Stimulated activated CD4-positive, alpha-beta T cell treated with anti-CD3 and anti-CD28 coated beads, Interleukin-4, amount 100 ng/mL, for 4 hours (primary cell): ENCODE measurements at regions not wholly inside any gene's neighbourhood (a gene's known extent, or its start where the extent isn't known, plus 50 kb on each side); places are given as distances from the start of the nearest gene placed in this dataset.

Source experiments
- DNase-seq, 2 experiments: peaks; one replicate each; pipeline ENCODE4 v3.0.0-alpha.2; 2020

DNA sequence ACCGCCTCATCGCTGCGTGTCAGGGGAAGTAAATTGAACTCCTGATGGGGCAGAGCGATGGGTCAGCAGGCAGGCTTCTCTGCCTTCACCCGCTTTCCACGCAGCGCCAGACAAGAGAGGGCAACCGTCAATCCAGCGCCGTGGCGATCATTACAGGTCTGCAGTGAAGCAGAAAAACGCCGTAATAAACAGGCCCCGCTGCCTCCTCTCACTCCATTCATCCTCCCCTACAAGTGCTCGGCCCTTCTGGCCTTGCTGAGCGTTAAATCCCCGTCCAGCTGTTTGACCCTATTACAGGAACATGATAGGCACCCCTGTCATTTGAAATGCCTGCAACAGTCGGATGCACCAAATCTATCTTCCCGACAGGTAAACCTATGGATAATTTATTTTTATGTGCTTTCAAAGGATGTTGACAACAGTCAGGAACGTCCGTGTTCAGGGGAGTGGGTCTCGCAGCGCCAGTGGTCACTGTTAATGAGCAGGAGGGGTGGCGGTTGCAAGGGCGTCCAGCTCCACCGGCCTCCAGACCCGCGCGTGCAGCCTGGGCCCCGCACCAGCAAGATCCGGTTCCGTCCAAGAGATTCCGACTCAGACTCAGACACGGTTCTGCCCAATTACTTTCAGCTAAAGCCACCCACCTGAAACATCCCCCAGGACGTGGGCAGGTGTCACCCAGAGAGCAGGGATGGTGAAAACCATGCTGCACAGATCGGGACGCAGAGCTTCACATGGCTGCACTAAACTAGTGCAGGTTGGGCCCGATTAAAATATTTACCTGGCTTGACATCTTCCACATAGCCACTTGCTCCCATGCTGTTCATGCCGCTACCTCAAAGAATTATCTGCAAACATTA, 508.0 kb upstream of the MGMT start:
- DNase-seq: no peak

DNA sequence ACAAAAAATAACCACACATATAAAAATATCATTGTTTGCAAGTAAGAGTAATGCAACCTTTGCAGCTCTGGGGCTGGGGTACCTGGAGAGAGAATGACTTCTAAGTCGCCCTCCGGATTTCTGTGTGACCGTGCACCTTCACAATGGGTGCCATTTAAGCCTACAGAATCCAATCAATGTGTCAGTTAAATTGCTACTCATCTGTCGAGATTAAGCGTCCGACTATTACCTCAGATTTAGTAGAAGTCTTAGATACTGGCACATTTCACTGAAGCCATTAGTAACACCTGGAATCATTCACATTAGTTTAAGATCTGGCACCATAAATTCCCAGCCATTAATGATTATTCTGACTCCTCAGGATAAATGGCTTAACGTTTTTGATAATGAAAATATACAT, 507.3 kb upstream of the MGMT start:
- no peak for DNase-seq

DNA sequence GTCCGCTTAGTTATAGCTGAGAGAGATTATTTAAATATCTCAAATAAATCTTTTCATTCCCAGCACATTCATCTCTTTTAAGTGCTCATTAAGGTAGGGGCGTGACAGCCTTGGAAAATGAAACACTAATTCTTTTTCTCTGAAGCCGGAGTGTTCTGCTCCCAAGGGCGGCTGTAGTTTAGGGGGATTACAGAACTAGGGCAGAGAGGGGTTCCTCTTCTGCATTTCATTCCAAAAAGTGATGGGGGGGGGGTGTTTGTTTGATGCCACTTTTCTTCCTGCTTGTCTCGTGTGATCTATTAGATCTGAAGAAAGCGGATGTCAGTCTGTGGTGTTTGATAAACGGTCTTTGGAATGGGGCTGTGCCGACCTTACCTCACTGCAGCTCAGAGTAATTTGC, 506.5 kb upstream of the MGMT start:
- no peak for DNase-seq

DNA sequence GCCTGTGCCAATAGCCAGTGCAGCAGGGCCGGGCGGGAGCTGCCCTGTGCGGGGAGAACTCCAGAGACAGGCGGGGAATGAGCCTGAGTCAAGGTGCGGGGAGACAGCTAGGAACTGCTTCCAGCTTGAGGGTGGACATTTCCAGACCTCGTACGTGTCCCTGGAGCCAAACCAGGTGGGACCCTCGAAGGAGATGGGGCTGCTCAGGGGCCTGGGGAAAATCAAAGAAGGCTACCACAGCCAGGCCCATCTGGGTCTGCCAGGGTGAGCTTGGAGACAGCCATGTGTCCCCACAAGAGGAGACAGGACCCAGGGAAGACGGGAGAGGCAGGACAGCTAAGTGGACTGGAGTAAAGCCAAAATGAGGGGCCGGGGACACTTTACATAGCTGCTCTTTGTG, 504.9 kb upstream of the MGMT start:
- no peak for DNase-seq

DNA sequence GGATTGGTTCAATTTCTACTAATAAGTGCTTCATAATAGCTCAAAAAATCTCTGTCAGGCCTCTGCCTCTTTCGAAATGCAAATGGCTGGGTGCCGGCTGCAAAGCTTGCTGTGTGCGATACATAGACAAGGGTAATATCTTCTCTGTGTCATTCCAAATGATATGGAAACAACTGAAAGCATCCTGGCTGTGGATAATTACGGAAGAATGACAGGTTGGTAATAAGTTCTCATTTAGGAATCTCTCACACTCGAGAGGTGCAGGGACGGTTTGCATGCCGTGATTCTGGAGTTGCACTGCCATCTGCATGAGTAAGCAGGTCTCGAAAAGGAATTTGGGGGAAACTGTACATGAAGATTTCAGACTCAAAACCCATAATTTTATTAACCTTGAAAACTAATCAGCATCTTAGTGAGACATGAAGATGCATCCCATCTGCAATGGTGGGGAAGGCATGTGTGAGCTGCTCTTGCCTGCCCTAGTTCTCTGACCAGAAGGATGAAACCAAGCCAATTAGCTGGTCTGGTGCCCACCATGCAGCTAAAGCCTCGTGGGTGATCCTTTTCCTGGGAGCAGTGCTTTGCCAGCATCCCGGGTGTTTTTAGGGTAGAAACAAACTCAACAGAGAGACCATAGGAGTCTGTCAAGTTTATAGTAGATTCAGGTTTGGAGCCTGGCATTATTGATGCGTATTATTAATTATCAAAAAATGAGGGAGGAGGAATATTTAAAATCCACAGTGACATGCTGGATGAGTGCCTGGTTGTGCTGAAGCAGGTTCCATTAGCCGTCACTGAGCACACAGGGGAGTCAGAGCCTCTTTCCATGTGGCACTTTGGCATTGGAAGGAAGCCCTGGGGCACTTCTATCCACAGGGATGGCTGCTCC, 503.6 kb upstream of the MGMT start:
- DNase-seq: no peak

DNA sequence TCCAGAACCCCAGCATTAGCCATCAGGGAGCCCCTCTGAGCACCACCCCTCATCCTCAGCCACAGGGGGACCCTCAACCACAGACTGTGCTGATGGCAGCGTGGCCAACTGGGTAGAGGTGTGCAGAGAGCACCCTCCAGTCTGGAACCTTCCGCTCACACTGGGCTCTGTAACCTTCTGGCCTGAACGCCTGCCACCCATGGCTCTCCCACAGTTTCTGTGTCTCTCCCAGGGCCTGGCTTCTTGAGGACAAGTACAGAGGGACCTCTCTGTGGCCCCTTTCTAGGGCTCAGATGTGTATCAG, 503.0 kb upstream of the MGMT start:
- DNase-seq: no peak

DNA sequence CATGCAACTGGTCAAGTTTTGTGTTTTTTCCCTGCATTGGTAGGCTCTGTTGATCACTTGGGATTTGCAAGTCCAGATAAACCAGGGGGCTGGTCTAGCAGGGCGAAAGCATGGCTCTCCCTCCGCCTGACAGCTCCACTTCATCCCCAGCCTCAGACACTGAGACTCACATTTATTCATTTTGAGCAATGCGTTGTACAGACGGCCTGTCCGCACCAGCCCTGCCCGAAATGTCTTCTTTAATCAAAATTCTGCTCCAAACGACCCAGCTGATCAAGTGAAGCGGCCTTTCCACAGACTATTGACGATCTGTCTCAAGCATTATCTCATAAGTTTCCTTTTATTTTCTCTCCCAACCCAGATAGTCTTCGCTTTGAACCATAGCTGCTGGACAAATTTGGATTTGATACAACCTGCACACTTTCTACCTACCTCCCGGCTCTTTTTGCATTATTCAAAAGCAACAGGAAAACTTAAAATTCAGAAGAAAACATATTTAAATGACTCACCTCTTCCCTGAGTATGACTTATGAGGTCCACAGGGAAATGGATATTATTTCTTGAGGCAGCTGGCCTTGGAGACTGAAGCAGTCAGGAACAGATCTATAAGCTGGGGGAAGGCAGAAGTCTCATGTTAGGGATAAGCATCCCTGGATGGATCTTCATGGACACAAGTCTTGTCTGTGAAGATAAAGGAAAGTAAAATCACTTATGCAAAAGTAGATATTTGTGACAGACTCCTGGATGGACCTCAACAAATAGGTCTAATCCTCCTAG, 498.9 kb upstream of the MGMT start:
- no peak for DNase-seq

DNA sequence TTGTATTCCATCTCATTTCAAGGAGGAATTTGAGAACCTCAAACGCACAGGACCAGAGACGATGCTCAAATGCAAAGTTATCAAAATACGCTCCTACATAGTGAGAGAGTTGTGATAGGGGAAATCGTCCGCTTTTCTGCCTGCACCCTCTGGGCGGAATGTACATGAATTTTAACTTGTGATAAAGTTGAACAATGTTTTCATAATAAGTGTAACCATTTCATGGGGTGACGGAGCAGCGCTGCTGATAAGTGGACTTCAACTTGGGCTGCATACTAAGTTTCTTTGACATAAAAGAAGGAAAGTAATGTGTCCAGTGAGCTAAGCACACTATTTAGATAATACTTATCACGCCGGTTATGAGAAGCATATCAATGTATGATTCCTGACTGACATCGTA, 497.5 kb upstream of the MGMT start:
- DNase-seq: no peak

DNA sequence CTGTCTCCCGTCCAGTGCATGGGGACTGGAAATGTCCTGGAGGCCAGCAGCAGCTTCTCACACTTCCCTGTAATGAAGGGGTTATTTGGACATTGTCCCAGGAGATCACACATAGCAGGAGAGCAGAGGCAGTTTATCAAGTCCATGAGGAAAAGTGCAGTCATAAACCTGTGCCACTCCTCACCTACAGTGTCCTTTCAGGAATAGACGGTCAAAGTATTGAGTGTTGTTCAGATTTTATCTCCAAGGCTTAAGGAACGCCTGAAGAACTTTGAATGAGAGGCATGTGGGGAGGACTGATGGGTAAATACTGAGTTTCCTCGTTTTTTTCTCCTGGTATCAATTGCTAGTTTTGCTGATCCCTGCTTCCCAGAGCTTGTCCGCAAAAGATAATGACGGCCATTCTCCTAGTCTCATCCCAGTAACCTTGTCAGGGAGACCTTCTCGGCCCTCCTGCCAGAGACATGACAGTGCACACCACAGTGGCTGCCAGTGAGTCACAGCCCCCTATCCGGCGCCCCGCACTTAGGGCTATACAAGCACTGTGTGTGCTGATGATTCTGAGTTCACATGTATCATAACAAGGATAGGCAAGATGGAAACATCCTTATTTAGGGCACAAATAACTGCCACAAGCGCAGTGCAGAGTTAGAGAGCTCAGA, 495.5 kb upstream of the MGMT start:
- DNase-seq: no peak

DNA sequence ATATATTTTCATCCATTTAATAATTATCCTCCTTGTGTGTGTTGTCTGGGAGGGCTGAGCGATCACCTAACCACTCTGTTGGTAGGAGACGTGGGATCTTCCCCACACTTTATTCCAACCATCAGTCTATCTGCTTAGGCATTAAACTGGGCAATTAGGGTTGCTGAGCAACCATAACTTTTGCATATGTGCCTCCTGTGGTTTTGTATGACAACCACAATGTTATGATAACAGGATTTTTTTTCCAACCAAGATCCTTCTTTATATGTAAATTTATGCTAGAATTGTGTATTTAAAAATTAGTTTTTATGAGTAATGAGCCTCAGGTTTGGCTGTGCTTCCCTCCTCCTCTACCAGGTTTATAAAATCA, 495.0 kb upstream of the MGMT start:
- no peak for DNase-seq

DNA sequence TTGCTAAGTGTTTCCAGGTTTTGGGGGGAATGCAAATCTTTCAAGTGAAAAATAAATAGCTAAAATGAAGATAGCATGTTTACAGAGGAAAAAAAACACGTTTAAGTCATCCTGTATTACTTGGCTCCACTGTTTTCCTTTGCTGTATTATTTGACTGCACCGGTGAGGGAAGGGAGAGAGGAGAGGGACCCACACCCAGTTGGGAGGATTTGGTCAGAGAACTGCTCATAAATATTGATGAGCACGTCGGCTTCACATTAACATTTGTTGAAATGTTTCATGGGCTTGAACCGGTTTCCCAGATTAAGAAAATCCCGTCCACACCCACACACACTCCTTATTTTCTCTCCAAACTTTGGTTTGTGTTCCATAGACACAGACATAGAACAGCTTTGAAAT, 493.8 kb upstream of the MGMT start:
- no peak for DNase-seq

DNA sequence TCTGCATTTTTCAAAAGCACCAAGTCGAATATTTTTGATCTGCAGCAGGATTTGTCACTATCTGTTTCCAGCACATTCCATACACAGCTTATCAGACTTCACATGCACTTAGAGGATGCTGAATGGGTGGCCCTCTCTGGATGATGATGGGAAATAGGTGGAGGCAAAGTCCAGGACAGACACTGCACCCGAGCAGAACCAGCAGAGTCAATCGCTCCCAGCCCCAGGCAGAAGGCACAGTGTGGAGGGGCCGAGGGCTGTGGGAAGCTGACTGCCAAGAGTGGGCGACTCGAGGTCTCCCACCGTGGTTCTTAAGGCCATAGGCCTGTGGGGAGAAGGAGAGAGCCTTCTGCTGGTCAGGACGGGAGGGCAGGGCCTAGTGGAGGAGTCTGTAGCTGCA, 490.2 kb upstream of the MGMT start:
- DNase-seq: no peak

DNA sequence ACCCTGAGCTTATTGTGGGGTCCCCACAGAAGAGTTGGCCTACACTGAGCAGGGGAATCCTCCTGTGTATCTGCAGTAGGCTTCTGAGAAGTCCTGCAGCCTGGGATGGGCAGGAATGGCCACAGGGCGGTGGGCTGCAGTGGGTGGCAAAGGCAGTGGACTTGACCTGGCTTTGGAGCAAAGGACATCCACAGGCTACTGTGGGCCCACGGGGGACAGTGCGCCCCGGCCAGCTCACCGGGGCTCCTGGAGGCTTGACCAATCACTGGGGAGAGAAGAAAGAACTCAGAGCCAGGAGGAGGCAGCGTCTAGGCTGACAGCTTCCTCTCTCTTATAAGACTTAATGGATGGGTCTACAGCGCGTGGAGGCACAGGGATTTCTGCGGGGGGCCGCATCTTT, 488.8 kb upstream of the MGMT start:
- DNase-seq: no peak

DNA sequence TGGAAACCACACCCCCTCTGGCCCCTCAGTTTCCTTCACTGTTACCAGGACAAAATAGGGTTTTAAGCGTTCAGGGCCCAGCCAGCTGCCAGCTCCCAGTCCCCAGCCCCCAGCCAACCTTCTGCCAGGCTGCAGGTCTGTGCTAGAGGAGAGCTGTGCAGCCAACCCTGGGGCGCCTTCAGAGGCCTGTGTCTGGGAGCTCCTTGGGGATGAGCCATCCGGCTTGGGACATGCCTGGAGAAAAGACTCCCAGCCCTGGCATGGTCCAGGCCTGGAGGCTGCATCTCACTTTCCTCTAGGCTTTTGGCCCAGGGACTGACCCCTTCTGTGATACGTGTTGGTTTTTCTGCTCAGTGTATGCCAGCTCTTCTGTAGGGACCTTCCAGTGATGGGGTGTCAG, 487.6 kb upstream of the MGMT start:
- no peak for DNase-seq

DNA sequence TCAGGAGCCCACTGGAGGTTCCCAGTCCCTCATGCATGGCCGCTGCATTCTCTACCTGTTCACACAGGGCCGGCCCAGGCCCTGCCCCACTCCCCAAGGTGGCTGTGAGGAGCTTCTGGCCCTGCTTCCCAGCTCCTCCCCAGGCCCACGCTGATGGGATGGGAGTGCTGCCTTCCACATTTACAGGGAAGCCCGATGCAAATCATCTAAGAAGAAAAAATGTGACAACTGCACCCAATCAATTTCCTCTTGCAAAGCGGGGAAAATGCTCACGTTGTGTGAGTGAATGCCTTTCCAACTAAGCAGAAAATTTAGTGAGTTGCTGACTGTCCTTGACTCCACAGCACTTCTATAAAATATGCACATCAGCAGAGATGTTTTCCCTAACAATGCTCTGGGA, 485.8 kb upstream of the MGMT start:
- no peak for DNase-seq

DNA sequence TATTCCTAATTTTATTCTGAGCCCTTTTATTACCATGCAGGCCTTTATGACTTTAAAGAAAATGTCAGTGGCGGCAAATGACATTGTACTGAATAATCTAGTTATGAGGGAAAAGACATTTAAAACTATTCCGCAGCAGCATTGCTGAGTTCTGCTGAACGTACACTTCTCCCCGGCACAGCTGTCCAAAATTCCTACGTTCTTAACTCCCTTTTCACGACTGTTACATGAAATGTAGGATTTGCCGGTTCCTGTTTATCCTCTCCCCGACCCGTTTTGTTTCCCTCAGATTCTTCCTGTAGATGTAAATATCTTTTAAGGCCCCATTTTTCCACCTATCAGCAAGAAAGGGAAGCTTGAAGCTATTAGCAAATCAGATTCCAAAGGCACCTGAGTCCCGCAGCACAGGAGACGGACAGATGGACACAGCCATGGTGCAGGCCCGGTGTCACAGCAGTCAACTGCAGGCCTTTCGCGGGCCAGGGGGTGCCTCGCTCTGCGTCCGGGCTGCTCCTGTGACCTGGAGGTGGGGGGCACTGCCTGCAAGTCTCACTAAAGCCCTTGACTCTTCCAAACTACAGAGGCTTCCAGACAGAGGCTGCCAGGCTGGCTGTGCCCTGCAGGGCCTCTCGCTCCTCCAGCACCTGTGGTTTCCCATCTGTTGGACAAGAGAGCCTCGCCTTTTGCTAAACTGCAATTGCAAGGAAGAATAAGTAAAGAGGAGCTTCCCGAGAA, 485.0 kb upstream of the MGMT start:
- no peak for DNase-seq

DNA sequence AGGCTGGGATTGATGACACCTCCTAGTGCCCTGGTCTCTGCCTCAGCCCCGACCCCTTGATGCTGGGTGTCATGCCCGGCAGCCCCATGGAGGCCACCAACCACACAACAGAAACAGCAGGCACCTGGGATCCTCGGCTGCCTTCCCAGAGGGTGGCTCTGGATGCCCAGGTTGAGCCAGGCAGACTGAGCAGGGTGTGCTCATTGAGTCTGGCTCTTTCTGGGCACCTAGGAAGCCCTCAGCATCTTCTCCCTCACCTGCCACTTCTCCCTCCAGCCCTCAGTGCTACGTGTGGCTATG, 484.5 kb upstream of the MGMT start:
- DNase-seq: no peak

DNA sequence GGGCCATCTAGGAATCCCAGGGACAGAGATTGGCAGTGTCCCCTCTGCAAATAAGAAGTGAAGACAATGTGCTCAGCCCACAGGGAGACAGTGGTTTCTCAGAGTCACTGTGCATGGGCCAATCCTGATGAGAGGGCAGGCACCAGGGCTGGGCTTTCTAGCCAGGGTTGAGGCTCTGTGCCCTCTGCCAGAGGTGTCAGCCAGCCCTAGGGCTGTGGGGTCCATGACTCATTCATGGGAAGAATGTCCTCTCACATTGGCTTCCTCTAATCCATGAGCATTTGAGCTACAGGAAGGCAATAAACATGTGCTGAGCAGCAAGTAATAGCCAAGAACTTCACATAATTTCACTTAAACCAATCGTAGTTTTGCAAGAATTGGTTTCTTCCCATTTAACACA, 482.0 kb upstream of the MGMT start:
- DNase-seq: no peak

DNA sequence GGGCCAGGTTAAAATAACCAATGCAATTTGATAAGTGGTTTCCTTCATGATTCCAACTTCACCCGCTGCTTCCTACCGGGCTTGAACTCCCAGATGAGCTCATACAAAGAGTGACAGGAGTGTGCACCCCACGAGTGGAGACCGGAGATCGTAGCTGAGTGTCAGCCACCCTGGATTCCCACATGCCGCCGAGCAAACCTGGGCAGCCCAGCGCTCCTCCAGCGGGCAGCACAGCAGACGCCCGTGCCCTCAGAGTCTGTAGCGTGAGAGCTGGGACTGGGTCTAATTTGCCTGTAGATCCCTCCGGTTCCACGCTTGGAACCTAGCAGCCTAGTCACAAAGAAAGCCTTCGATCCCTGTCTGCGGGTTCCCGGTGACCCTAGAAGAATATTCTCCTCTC, 476.1 kb upstream of the MGMT start:
- DNase-seq: no peak

DNA sequence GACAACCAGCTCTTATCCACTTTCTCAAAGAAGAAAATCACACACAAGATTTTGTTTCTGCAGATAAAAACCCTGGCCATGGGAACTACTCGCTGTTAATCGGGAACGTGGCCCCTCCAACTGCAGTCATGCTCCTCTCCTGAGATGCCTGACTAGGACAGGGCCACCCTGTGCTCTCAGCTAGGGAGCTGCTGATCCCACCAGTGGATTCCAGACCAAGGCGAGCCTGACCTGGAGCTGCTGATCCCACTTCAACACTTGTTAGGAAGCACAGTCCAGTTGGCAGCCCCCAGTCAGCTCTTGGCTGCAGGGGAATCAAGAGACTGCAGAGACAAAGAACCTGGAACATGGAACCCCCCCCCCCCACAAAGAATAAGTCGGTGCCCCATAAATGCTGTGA, 474.3 kb upstream of the MGMT start:
- no peak for DNase-seq

DNA sequence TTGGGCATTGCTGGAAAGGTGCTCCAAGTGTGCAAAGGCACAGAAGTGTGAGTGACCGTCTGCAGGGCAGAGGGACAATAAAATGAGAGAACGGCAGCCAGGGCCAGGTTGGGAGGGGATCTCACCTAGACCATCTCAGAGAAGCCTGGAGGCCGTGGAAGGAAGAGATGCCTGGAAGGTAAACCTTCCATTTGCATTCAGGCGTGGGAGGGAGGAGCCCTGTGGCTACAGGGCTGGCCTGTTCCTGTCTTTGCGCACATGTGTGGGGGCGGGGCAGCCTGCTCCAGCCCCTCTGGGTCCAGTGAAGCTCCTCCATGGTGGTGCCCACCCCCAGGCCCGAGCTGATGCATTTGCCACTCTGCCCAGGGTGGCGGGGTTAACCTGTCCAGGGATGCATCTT, 473.6 kb upstream of the MGMT start:
- DNase-seq: no peak

DNA sequence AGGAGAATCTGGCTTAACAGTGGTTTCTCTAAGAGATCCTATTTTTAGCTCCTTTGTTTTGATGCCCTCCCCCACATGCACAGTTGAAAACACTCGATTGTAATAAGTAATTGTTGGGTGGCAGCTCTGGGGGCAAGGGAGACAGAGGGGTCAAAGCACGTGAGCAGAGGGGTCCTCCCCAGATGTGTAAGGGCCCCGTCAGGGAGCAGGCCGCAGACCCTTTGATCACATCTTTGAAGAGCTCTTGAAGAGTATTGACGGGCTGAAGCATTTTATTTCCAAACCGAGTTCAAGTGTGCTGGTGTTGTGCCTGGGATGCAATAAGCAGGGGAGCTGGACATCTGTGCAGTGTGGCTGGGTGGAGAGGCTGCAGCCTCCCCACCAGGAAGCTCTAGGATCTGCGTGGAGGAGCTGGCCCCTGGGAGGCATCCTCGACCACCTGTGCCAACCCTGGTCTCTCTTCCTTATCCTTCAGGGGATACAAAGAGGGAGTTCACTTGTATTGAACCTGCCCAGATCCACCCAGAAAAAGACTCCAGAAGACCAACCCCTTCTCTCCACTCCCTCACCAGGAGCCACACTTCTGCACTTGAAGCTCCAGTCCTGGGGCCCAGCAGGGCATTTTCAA, 473.0 kb upstream of the MGMT start:
- DNase-seq: no peak
